ENCODE measurements at regions not wholly inside any gene's neighbourhood (a gene's known extent, or its start where the extent isn't known, plus 50 kb on each side); places are given as distances from the start of the nearest gene placed in this dataset.

DNA sequence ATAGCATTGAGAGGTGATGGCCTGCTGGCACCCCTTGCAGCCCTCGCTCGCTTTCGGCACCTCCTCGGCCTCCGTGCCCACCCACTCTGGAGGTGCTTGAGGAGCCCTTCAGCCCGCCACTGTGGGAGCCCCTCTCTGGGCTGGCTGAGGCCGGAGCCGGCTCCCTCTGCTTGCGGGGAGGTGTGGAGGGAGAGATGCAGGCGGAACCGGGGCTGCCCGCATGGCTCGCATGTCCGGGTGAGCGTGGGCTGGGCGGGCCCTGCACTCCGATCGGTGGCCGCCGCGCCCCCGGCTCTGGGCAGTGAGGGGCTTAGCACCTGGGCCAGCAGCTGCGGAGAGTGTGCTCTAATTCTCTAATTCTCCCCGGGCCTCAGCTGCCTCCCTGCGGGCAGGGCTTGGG is 101.1 kb downstream of the KIF4B start:
- DNase-seq: no peak
- Histone ChIP-seq H2AFZ (ENCODE audit: low read depth, low read length) (no peak overlapping the region), H3K9ac (ENCODE audit: low read depth, low read length) (no peak overlapping the region), H4K20me1 (ENCODE audit: insufficient read depth, low read length) (no peaks in the 10 kb centered on the region), H3K79me2 (ENCODE audit: insufficient read depth, low read length) (no peaks in the 10 kb centered on the region), H3K4me2 (ENCODE audit: insufficient read depth, low read length) (no peak overlapping the region), H3K4me3 (ENCODE audit: low read depth in 1 of 2, low read length in 2 of 2) (no peak overlapping the region), H3K27me3 (ENCODE audit: insufficient read depth, low read length, poor library complexity) (no peaks in the 10 kb centered on the region), H3K4me1 (ENCODE audit: insufficient read depth, low read length) (no peaks in the 10 kb centered on the region), H3K27ac (ENCODE audit: low read length) (no peak overlapping the region), H3K9me3 (ENCODE audit: insufficient read depth, low read length, severe bottlenecking) (no peaks in the 10 kb centered on the region), H3K36me3 (ENCODE audit: insufficient read depth, low read length) (no peaks in the 10 kb centered on the region)
- ATAC-seq (ENCODE audit: insufficient read depth, low read depth): no peak
- no peak for TF ChIP-seq EZH2 (IDR thresholded peaks at IDR 0.05; ENCODE audit: borderline replicate concordance, low read depth, low read length, severe bottlenecking)

DNA sequence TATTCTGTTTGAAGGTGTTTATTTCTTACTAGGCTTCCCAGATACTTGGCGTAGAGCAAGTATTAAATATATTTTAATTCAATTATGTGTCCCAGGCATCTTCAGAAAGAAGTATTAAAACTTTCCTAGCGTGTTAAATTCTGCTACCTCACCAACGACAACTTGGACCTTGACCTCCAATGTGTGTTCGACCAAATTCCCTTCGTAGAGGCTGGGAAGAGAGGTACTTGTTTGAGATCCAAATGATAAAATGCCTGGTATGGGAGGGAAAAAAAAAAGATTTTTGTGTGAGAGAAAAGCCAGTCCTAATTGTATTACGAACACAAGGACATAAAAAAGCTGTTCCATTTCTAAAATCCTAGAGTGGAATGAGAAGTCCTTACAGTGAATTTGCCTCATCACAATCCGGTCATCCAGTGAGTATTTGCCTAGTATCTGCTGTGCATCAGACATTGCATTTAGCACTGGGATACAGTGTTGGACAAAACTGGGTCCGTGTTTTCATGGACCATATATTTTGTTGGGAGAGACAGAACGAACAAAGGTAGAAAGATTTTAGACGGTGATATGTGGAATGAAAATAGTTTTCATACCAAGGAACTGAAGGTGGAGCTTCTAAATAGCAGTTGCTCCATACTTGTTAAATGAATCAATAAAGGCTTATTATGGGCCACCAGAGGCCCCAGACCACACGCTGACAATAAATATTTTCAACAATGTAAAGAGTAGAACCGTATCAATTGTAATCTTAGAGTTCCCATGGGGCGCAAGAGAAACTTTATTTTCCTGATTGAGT is 103.1 kb downstream of the KIF4B start:
- H3K27me3 ChIP-seq (ENCODE audit: insufficient read depth, low read length, poor library complexity): no peaks in the 10 kb centered on the region
- no peak for DNase-seq
- H4K20me1 ChIP-seq (ENCODE audit: insufficient read depth, low read length): no peaks in the 10 kb centered on the region
- no peaks in the 10 kb centered on the region for H3K79me2 ChIP-seq (ENCODE audit: insufficient read depth, low read length)
- no peaks in the 10 kb centered on the region for H3K9me3 ChIP-seq (ENCODE audit: insufficient read depth, low read length, severe bottlenecking)
- H3K9ac ChIP-seq (ENCODE audit: low read depth, low read length): no peak overlapping the region
- no peak overlapping the region for H3K4me3 ChIP-seq (ENCODE audit: low read depth in 1 of 2, low read length in 2 of 2)
- no peak overlapping the region for H3K4me2 ChIP-seq (ENCODE audit: insufficient read depth, low read length)
- no peaks in the 10 kb centered on the region for H3K36me3 ChIP-seq (ENCODE audit: insufficient read depth, low read length)
- H3K27ac ChIP-seq (ENCODE audit: low read length): no peak overlapping the region
- TF ChIP-seq, protein P1, sequence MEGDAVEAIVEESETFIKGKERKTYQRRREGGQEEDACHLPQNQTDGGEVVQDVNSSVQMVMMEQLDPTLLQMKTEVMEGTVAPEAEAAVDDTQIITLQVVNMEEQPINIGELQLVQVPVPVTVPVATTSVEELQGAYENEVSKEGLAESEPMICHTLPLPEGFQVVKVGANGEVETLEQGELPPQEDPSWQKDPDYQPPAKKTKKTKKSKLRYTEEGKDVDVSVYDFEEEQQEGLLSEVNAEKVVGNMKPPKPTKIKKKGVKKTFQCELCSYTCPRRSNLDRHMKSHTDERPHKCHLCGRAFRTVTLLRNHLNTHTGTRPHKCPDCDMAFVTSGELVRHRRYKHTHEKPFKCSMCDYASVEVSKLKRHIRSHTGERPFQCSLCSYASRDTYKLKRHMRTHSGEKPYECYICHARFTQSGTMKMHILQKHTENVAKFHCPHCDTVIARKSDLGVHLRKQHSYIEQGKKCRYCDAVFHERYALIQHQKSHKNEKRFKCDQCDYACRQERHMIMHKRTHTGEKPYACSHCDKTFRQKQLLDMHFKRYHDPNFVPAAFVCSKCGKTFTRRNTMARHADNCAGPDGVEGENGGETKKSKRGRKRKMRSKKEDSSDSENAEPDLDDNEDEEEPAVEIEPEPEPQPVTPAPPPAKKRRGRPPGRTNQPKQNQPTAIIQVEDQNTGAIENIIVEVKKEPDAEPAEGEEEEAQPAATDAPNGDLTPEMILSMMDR (IDR thresholded peaks at IDR 0.05; ENCODE audit: borderline replicate concordance, extremely low read depth, low read length, poor library complexity, severe bottlenecking): no peak
- TF ChIP-seq EZH2 (IDR thresholded peaks at IDR 0.05; ENCODE audit: borderline replicate concordance, low read depth, low read length, severe bottlenecking): no peak
- no peak for ATAC-seq (ENCODE audit: insufficient read depth, low read depth)
- H3K4me1 ChIP-seq (ENCODE audit: insufficient read depth, low read length): no peaks in the 10 kb centered on the region
- H2AFZ ChIP-seq (ENCODE audit: low read depth, low read length): no peak overlapping the region

DNA sequence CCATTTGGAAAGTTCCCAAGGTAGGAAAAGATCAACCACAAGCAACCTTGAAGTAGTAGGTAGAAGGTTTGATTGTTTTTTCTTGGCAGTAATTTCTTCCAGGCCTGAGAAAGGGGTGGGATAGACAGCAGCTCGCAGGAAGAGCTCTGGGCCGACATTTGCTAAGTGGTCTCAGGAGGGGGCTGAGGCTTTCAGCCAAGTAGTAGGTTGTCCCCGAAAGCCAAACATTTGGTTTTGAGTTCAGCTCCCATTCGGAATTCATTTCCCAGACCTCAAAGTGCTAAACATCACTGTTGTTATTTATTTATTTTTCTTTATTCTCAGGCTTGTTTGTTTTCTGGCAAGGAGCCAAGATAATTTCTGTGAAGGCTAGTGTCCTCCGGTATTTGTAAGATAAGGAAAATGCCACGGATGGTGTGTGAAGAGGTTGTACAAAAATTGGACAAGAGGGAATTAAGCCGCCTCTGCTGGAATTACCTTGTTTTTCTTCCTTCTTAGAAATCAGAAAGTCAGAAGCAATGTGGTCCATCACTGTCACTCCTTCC is 112.1 kb downstream of the KIF4B start:
- no peaks in the 10 kb centered on the region for H3K79me2 ChIP-seq (ENCODE audit: insufficient read depth, low read length)
- no peak overlapping the region for H3K4me2 ChIP-seq (ENCODE audit: insufficient read depth, low read length)
- H4K20me1 ChIP-seq (ENCODE audit: insufficient read depth, low read length): no peaks in the 10 kb centered on the region
- no peaks in the 10 kb centered on the region for H3K9me3 ChIP-seq (ENCODE audit: insufficient read depth, low read length, severe bottlenecking)
- no peak overlapping the region for H3K9ac ChIP-seq (ENCODE audit: low read depth, low read length)
- no peaks in the 10 kb centered on the region for H3K4me1 ChIP-seq (ENCODE audit: insufficient read depth, low read length)
- no peak for TF ChIP-seq EZH2 (IDR thresholded peaks at IDR 0.05; ENCODE audit: borderline replicate concordance, low read depth, low read length, severe bottlenecking)
- TF ChIP-seq, protein P1 (IDR thresholded peaks at IDR 0.05; ENCODE audit: borderline replicate concordance, extremely low read depth, low read length, poor library complexity, severe bottlenecking): no peak
- ATAC-seq (ENCODE audit: insufficient read depth, low read depth): no peak
- no peak overlapping the region for H3K4me3 ChIP-seq (ENCODE audit: low read depth in 1 of 2, low read length in 2 of 2)
- peaks cover 3% of the 10 kb centered on the region for H3K27me3 ChIP-seq (ENCODE audit: insufficient read depth, low read length, poor library complexity)
- H3K36me3 ChIP-seq (ENCODE audit: insufficient read depth, low read length): no peaks in the 10 kb centered on the region
- H2AFZ ChIP-seq (ENCODE audit: low read depth, low read length): no peak overlapping the region
- DNase-seq: no peak
- no peak overlapping the region for H3K27ac ChIP-seq (ENCODE audit: low read length)

DNA sequence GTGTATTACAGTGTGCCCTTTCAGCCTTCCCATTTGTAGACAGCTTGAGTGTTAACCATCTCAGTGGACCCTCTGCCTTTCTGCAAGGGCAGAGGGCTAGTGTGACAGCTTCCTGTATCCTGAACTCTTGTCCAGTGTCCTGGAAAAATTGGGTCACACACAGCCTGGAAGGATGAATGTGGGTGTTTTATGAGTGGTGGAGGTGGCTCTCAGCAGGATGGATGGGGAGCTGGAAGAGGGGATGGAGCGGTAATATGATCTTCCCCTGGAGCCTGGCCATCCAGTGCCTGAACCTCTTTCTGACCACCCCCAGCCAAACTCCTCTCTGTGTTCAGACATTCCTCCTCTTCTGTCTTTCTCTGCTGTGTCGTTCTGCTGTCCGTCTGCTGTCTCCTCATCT is 113.0 kb downstream of the KIF4B start:
- Histone ChIP-seq H3K27ac (ENCODE audit: low read length) (no peak overlapping the region), H3K4me3 (ENCODE audit: low read depth in 1 of 2, low read length in 2 of 2) (no peak overlapping the region), H4K20me1 (ENCODE audit: insufficient read depth, low read length) (no peaks in the 10 kb centered on the region), H3K4me1 (ENCODE audit: insufficient read depth, low read length) (no peaks in the 10 kb centered on the region), H3K79me2 (ENCODE audit: insufficient read depth, low read length) (no peaks in the 10 kb centered on the region), H3K36me3 (ENCODE audit: insufficient read depth, low read length) (no peaks in the 10 kb centered on the region), H3K9me3 (ENCODE audit: insufficient read depth, low read length, severe bottlenecking) (no peaks in the 10 kb centered on the region), H3K27me3 (ENCODE audit: insufficient read depth, low read length, poor library complexity) (peaks cover 3% of the 10 kb centered on the region), H3K4me2 (ENCODE audit: insufficient read depth, low read length) (no peak overlapping the region), H3K9ac (ENCODE audit: low read depth, low read length) (no peak overlapping the region), H2AFZ (ENCODE audit: low read depth, low read length) (no peak overlapping the region)
- ATAC-seq (ENCODE audit: insufficient read depth, low read depth): no peak
- TF ChIP-seq EZH2 (IDR thresholded peaks at IDR 0.05; ENCODE audit: borderline replicate concordance, low read depth, low read length, severe bottlenecking): no peak
- DNase-seq: no peak

Data from DND-41 (cell line).